SK-N-SH (cell line): ENCODE measurements at regions not wholly inside any gene's neighbourhood (a gene's known extent, or its start where the extent isn't known, plus 50 kb on each side); places are given as distances from the start of the nearest gene placed in this dataset.

Experiments used
- CTCF ChIA-PET: fragments of 300-600, 350-600 bp; formaldehyde crosslinking; extraction: SDS; loops from one replicate; lab custom pipeline; 2021; lab: Yijun Ruan, JAX
- POLR2A ChIA-PET: fragments of 350-600 bp; sonication (Branson Sonifier 250); formaldehyde crosslinking; extraction: SDS; loops from one replicate; lab custom pipeline; 2020; ENCODE audit warnings: antibody characterized with exemption, inconsistent platforms; lab: Yijun Ruan, JAX
- DNase-seq: peaks from one replicate; pipeline ENCODE4 v3.0.0; 2012
- H2AFZ ChIP-seq: fragments of 200-600 bp; sonication (generic); 2 replicates; pipeline ENCODE4 v1.8.1; 2016; ENCODE audit warnings: antibody characterized with exemption, mild to moderate bottlenecking, low read depth
- H3F3A ChIP-seq: fragments of 200-600 bp; sonication (generic); replicated peaks from 2 replicates; pipeline ENCODE3; 2016; ENCODE audit warnings: antibody characterized with exemption, mild to moderate bottlenecking; ENCODE audit not compliant: insufficient read depth
- H3K27ac ChIP-seq, 2 experiments: fragments of 200-500 bp in 1 of 2; fragments of 200-600 bp in 1 of 2; sonication (Bioruptor generic) in 1 of 2; sonication (generic), shearing (Covaris generic) in 1 of 2; 2 replicates each; pipeline versions ENCODE4 v1.5.1 to v1.6.1; 2014 to 2016; ENCODE audit warnings: low read depth in 2 of 2, inconsistent platforms in 1 of 2, low read length in 1 of 2, mild to moderate bottlenecking in 1 of 2, mixed read lengths in 1 of 2
- H3K27me3 ChIP-seq: fragments of 200-600 bp; sonication (generic), shearing (Covaris generic); 2 replicates; pipeline ENCODE4 v1.6.1; 2016; ENCODE audit warnings: mixed run types; ENCODE audit not compliant: insufficient read depth
- H3K36me3 ChIP-seq, 2 experiments: fragments of 200-500 bp in 1 of 2; fragments of 200-600 bp in 1 of 2; sonication (Bioruptor generic) in 1 of 2; sonication (generic) in 1 of 2; replicated peaks in 1 of 2; 2 replicates each; pipeline versions ENCODE3 to v1.5.1; 2014 to 2016; ENCODE audit warnings: low read length in 1 of 2, mild to moderate bottlenecking in 1 of 2; ENCODE audit not compliant: insufficient read depth in 2 of 2, control insufficient read depth in 1 of 2
- H3K4me1 ChIP-seq, 2 experiments: fragments of 200-500 bp in 1 of 2; fragments of 200-600 bp in 1 of 2; sonication (Bioruptor generic) in 1 of 2; sonication (generic), shearing (Covaris generic) in 1 of 2; 2 replicates each; pipeline versions ENCODE4 v1.5.1 to v1.6.1; 2014 to 2016; ENCODE audit warnings: low read depth in 1 of 2, low read length in 1 of 2, mixed run types in 1 of 2; ENCODE audit not compliant: insufficient read depth in 2 of 2, control insufficient read depth in 1 of 2
- H3K4me2 ChIP-seq: fragments of 200-600 bp; sonication (generic), shearing (Covaris generic); 2 replicates; pipeline ENCODE4 v1.6.1; 2017; ENCODE audit warnings: mixed run types
- H3K4me3 ChIP-seq, 2 experiments: fragments of 200-500 bp in 1 of 2; fragments of 200-600 bp in 1 of 2; sonication (Bioruptor generic) in 1 of 2; sonication (generic), shearing (Covaris generic) in 1 of 2; 2 replicates each; pipeline versions ENCODE4 v1.5.1 to v1.8.1; 2014 to 2016; ENCODE audit warnings: low read depth in 2 of 2, inconsistent platforms in 1 of 2, low read length in 1 of 2, mild to moderate bottlenecking in 1 of 2, mixed read lengths in 1 of 2, moderate library complexity in 1 of 2
- H3K79me2 ChIP-seq: fragments of 200-600 bp; sonication (generic); 2 replicates; pipeline ENCODE4 v1.8.1; 2017; ENCODE audit warnings: mild to moderate bottlenecking; ENCODE audit not compliant: insufficient read depth
- H3K9ac ChIP-seq: fragments of 200-600 bp; sonication (generic); 2 replicates; pipeline ENCODE4 v1.6.1; 2017; ENCODE audit warnings: mixed run types
- H3K9me2 ChIP-seq: fragments of 200-600 bp; sonication (generic); 2 replicates; pipeline ENCODE4 v1.6.1; 2017; ENCODE audit warnings: mixed run types
- H3K9me3 ChIP-seq: fragments of 200-600 bp; sonication (generic); 2 replicates; pipeline ENCODE4 v1.6.1; 2017; ENCODE audit warnings: mixed run types, mild to moderate bottlenecking, moderate library complexity
- H4K20me1 ChIP-seq: fragments of 200-600 bp; sonication (generic); 2 replicates; pipeline ENCODE4 v1.6.1; 2017; ENCODE audit warnings: mild to moderate bottlenecking, mixed run types; ENCODE audit not compliant: insufficient read depth
- ELF1 ChIP-seq: IDR thresholded peaks from 2 replicates; pipeline ENCODE4 v1.4.0; 2012
- NRF1 ChIP-seq: IDR thresholded peaks from 2 replicates; pipeline ENCODE4 v1.6.1; 2012; ENCODE audit warnings: low read depth, mild to moderate bottlenecking, low read length
- RCOR1 ChIP-seq: fragments of 150-350 bp; IDR thresholded peaks from 2 replicates; pipeline ENCODE4 v1.6.1; 2017; ENCODE audit warnings: antibody characterized with exemption, low read length
- RFX5 ChIP-seq: IDR thresholded peaks from 2 replicates; pipeline ENCODE4 v1.6.1; 2012; ENCODE audit warnings: mild to moderate bottlenecking, improper control_type of control experiment, low read length
- RXRA ChIP-seq: IDR thresholded peaks from 2 replicates; pipeline ENCODE4 v1.4.0; 2012; ENCODE audit warnings: low read depth, mild to moderate bottlenecking, borderline replicate concordance
- SIN3A ChIP-seq: IDR thresholded peaks from 2 replicates; pipeline ENCODE4 v1.6.1; 2012; ENCODE audit warnings: low read depth, mild to moderate bottlenecking, low read length, moderate library complexity, borderline replicate concordance
- TCF12 ChIP-seq: IDR thresholded peaks from 2 replicates; pipeline ENCODE4 v1.4.0; 2012
- TEAD4 ChIP-seq: IDR thresholded peaks from 2 replicates; pipeline ENCODE4 v1.4.0; 2012; ENCODE audit warnings: mild to moderate bottlenecking, borderline replicate concordance; ENCODE audit not compliant: insufficient read depth
- YY1 ChIP-seq: IDR thresholded peaks from 2 replicates; pipeline ENCODE4 v1.4.0; 2012; ENCODE audit warnings: low read depth, mild to moderate bottlenecking
- WGBS: methylation state at CpG from one replicate; pipeline ENCODE4 v1.1.6; 2017; ENCODE audit warnings: low lambda C conversion rate; 5-methylcytosine and 5-hydroxymethylcytosine counted together
- TF ChIP-seq, protein P1 (sequence below): IDR thresholded peaks from 2 replicates; pipeline ENCODE4 v1.4.0; 2012; ENCODE audit warnings: low read depth
- TF ChIP-seq, protein P2 (sequence below): IDR thresholded peaks from 2 replicates; pipeline ENCODE4 v1.4.0; 2012; ENCODE audit warnings: low read depth, borderline replicate concordance
- TF ChIP-seq, protein P3 (sequence below): IDR thresholded peaks from 2 replicates; pipeline ENCODE4 v1.6.1; 2012; ENCODE audit warnings: mild to moderate bottlenecking, low read depth, low read length, moderate library complexity
- TF ChIP-seq, protein P4 (sequence below): fragments of 150-350 bp; IDR thresholded peaks from 2 replicates; pipeline ENCODE4 v1.6.1; 2017; ENCODE audit warnings: antibody characterized with exemption, low read length, low read depth, borderline replicate concordance
- TF ChIP-seq, protein P5 (sequence below): fragments of 200-600 bp; sonication (generic); IDR thresholded peaks from 2 replicates; pipeline ENCODE4 v1.6.1; 2017; ENCODE audit warnings: antibody characterized with exemption, mild to moderate bottlenecking, moderate library complexity
- TF ChIP-seq, protein P6 (sequence below): IDR thresholded peaks from 2 replicates; pipeline ENCODE4 v1.4.0; 2012; ENCODE audit warnings: low read depth, borderline replicate concordance

DNA sequence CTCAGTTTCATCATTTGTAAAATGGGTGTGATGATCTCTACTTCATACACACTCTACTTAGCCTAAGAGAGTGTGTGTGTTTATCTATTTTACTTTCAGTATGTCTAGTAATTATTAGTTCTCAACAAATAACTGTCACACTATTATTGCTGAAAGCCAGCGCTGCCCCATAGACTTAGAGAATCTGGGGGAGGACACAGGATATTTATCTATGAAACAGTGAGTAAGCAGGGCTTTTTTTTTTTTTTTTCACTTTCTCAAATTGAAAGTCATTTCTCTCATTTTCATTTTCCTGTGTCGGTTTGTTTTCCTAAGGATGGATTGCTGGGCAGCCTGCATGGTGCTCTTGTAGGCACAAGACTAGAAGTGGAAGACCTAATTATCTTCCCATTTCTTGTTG is 248.4 kb upstream of the RPS23 start (continued):
- TF ChIP-seq, protein P1, sequence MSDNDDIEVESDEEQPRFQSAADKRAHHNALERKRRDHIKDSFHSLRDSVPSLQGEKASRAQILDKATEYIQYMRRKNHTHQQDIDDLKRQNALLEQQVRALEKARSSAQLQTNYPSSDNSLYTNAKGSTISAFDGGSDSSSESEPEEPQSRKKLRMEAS, result no peak

DNA sequence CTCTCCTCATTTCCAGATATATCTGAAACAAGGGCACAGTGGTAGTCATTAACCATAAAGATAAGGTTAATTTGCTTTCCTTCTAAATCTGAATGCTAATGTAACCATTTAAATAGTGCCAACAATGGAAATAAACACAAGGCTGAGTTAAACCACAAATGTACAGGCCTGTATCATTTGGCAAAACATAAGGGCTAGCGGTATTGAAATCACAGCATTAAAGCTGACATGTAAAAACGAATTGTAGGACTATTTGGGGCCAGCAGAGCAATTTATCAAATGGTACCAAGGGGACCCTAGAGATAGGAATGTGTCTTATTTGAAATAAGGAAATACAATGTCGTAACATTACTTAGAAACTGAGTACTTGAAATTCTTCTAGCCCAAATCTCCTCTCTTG is 247.5 kb upstream of the RPS23 start:
- Histone ChIP-seq H4K20me1 (no peaks in the 10 kb centered on the region), H3K27ac (no peak overlapping the region; a peak in 1 of 4 replicates), H3K27me3 (no peaks in the 10 kb centered on the region), H3K79me2 (no peaks in the 10 kb centered on the region), H3F3A (no peaks in the 10 kb centered on the region), H3K9me3 (no peaks in the 10 kb centered on the region), H3K4me1 (peaks cover 2 to 5% of the 10 kb centered on the region in 2 experiments; a peak in 1 of 4 replicates), H3K9ac (no peak overlapping the region), H3K9me2 (no peaks in the 10 kb centered on the region), H3K4me3 (no peak overlapping the region), H3K4me2 (no peak overlapping the region), H3K36me3 (no peaks in the 10 kb centered on the region), H2AFZ (no peak overlapping the region)
- 66% methylated on average over 3 of the region's 3 CpGs for WGBS
- TF ChIP-seq TEAD4, result no peak
- TF ChIP-seq ELF1, result no peak
- TF ChIP-seq TCF12, result no peak
- TF ChIP-seq, protein P2, sequence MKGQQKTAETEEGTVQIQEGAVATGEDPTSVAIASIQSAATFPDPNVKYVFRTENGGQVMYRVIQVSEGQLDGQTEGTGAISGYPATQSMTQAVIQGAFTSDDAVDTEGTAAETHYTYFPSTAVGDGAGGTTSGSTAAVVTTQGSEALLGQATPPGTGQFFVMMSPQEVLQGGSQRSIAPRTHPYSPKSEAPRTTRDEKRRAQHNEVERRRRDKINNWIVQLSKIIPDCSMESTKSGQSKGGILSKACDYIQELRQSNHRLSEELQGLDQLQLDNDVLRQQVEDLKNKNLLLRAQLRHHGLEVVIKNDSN, result no peak
- TF ChIP-seq YY1, result no peak
- no peak for TF ChIP-seq RFX5
- TF ChIP-seq RXRA, result no peak
- TF ChIP-seq, protein P3, sequence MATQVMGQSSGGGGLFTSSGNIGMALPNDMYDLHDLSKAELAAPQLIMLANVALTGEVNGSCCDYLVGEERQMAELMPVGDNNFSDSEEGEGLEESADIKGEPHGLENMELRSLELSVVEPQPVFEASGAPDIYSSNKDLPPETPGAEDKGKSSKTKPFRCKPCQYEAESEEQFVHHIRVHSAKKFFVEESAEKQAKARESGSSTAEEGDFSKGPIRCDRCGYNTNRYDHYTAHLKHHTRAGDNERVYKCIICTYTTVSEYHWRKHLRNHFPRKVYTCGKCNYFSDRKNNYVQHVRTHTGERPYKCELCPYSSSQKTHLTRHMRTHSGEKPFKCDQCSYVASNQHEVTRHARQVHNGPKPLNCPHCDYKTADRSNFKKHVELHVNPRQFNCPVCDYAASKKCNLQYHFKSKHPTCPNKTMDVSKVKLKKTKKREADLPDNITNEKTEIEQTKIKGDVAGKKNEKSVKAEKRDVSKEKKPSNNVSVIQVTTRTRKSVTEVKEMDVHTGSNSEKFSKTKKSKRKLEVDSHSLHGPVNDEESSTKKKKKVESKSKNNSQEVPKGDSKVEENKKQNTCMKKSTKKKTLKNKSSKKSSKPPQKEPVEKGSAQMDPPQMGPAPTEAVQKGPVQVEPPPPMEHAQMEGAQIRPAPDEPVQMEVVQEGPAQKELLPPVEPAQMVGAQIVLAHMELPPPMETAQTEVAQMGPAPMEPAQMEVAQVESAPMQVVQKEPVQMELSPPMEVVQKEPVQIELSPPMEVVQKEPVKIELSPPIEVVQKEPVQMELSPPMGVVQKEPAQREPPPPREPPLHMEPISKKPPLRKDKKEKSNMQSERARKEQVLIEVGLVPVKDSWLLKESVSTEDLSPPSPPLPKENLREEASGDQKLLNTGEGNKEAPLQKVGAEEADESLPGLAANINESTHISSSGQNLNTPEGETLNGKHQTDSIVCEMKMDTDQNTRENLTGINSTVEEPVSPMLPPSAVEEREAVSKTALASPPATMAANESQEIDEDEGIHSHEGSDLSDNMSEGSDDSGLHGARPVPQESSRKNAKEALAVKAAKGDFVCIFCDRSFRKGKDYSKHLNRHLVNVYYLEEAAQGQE, result no peak
- no peak for TF ChIP-seq SIN3A
- TF ChIP-seq, protein P4, sequence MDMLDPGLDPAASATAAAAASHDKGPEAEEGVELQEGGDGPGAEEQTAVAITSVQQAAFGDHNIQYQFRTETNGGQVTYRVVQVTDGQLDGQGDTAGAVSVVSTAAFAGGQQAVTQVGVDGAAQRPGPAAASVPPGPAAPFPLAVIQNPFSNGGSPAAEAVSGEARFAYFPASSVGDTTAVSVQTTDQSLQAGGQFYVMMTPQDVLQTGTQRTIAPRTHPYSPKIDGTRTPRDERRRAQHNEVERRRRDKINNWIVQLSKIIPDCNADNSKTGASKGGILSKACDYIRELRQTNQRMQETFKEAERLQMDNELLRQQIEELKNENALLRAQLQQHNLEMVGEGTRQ, result no peak
- TF ChIP-seq, protein P5, sequence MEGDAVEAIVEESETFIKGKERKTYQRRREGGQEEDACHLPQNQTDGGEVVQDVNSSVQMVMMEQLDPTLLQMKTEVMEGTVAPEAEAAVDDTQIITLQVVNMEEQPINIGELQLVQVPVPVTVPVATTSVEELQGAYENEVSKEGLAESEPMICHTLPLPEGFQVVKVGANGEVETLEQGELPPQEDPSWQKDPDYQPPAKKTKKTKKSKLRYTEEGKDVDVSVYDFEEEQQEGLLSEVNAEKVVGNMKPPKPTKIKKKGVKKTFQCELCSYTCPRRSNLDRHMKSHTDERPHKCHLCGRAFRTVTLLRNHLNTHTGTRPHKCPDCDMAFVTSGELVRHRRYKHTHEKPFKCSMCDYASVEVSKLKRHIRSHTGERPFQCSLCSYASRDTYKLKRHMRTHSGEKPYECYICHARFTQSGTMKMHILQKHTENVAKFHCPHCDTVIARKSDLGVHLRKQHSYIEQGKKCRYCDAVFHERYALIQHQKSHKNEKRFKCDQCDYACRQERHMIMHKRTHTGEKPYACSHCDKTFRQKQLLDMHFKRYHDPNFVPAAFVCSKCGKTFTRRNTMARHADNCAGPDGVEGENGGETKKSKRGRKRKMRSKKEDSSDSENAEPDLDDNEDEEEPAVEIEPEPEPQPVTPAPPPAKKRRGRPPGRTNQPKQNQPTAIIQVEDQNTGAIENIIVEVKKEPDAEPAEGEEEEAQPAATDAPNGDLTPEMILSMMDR, result no peak
- no peak for TF ChIP-seq NRF1
- TF ChIP-seq RCOR1, result no peak
- TF ChIP-seq, protein P6, sequence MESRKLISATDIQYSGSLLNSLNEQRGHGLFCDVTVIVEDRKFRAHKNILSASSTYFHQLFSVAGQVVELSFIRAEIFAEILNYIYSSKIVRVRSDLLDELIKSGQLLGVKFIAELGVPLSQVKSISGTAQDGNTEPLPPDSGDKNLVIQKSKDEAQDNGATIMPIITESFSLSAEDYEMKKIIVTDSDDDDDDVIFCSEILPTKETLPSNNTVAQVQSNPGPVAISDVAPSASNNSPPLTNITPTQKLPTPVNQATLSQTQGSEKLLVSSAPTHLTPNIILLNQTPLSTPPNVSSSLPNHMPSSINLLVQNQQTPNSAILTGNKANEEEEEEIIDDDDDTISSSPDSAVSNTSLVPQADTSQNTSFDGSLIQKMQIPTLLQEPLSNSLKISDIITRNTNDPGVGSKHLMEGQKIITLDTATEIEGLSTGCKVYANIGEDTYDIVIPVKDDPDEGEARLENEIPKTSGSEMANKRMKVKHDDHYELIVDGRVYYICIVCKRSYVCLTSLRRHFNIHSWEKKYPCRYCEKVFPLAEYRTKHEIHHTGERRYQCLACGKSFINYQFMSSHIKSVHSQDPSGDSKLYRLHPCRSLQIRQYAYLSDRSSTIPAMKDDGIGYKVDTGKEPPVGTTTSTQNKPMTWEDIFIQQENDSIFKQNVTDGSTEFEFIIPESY, result no peak
- POLR2A ChIA-PET, result no interaction called here
- CTCF ChIA-PET, result no interaction called here
- no peak for DNase-seq
